ENCODE measurements at regions not wholly inside any gene's neighbourhood (a gene's known extent, or its start where the extent isn't known, plus 50 kb on each side); places are given as distances from the start of the nearest gene placed in this dataset.
A peak's percentile ranks its signal among the peaks of the same experiment; 100 is the strongest.
"Not testable (repeated sequence)": the region's sequence is repeated elsewhere in the genome, so short reads cannot be mapped to it uniquely, and the experiment has no call there.

DNA sequence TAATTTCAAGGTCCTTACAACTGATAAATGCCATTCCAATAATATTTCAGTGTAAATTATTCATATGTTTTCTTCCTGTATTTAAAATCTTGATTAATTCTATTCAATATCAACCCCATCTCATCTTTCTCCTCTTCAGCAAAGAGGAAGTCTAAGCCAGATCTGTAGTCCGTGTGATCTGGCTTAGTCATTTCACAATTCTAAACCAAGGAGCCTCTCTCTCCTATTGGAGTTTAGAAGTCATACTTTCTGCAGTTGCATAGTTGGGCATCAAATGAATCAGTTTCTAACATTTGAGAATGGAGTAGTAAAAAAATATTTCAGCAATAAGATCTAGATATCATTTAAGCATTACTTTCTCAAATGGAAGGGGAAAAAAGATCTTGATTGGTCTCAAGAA lies 354.9 kb downstream of the JRKL start:
- Mint-ChIP-seq H3K27ac (no peak overlapping the region), H3K4me3 (no peak overlapping the region), H3K36me3 (ENCODE audit: low read depth) (0 out of 2 replicates have a peak, but pooled peaks cover 3% of the 10 kb centered on the region), H3K27me3 (ENCODE audit: insufficient read depth) (no peaks in the 10 kb centered on the region; the same call in 1 of the 2 replicates), H3K9me3 (no peaks in the 10 kb centered on the region), H3K4me1 (ENCODE audit: low read depth) (peaks cover 65% of the 10 kb centered on the region)
- TF ChIP-seq, protein P1, sequence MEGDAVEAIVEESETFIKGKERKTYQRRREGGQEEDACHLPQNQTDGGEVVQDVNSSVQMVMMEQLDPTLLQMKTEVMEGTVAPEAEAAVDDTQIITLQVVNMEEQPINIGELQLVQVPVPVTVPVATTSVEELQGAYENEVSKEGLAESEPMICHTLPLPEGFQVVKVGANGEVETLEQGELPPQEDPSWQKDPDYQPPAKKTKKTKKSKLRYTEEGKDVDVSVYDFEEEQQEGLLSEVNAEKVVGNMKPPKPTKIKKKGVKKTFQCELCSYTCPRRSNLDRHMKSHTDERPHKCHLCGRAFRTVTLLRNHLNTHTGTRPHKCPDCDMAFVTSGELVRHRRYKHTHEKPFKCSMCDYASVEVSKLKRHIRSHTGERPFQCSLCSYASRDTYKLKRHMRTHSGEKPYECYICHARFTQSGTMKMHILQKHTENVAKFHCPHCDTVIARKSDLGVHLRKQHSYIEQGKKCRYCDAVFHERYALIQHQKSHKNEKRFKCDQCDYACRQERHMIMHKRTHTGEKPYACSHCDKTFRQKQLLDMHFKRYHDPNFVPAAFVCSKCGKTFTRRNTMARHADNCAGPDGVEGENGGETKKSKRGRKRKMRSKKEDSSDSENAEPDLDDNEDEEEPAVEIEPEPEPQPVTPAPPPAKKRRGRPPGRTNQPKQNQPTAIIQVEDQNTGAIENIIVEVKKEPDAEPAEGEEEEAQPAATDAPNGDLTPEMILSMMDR (IDR thresholded peaks at IDR 0.05): no peak
- peak; percentile 15 for DNase-seq

GRCh38 chr11:96748639-96749370 lies 359.0 kb downstream of the JRKL start:
- H3K36me3 Mint-ChIP-seq (ENCODE audit: low read depth): 0 out of 2 replicates have a peak, but pooled peaks cover 3% of the 10 kb centered on the region
- no peaks in the 10 kb centered on the region; the same call in 1 of the 2 replicates for H3K27me3 Mint-ChIP-seq (ENCODE audit: insufficient read depth)
- H3K4me3 Mint-ChIP-seq: peak overlapping the region; percentile 67
- DNase-seq: peak; percentile 69
- H3K9me3 Mint-ChIP-seq: no peaks in the 10 kb centered on the region
- H3K27ac Mint-ChIP-seq: peak overlapping the region; percentile 82
- TF ChIP-seq, protein P1 (IDR thresholded peaks at IDR 0.05): no peak
- peaks cover 74% of the 10 kb centered on the region for H3K4me1 Mint-ChIP-seq (ENCODE audit: low read depth)

GRCh38 chr11:96751807-96752206 lies 362.0 kb downstream of the JRKL start:
- not testable (repeated sequence) for H3K9me3 Mint-ChIP-seq; H3K36me3 Mint-ChIP-seq (ENCODE audit: low read depth)

DNA sequence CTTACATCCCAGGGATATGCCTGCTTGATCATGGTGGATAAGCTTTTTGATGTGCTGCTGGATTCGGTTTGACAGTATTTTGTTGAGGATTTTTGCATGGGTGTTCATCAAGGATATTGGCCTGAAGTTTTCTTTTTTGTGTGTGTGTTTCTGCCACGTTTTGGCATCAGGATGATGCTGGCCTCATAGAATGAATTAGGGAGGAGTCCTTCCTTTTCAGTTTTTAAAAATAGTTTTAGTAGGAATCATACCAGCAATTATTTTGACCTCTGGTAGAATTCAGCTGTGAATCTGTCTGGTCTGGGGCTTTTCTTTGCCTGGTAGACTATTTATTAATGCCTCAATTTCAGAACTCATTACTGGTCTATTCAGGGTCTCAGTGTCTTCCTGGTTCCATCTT lies 362.4 kb downstream of the JRKL start:
- Mint-ChIP-seq H3K27me3 (ENCODE audit: insufficient read depth) (no peaks in the 10 kb centered on the region), H3K9me3 (no peaks in the 10 kb centered on the region), H3K4me1 (ENCODE audit: low read depth) (peaks cover 57% of the 10 kb centered on the region), H3K36me3 (ENCODE audit: low read depth) (0 out of 2 replicates have a peak, but pooled peaks cover 3% of the 10 kb centered on the region), H3K27ac (peak overlapping the region; percentile 56), H3K4me3 (no peak overlapping the region)
- peak; percentile 24 for DNase-seq
- TF ChIP-seq, protein P1 (IDR thresholded peaks at IDR 0.05): no peak

More at GRCh38 chr11:96751807-96752206, 362.0 kb downstream of the JRKL start:
- peaks cover 61% of the 10 kb centered on the region for H3K4me1 Mint-ChIP-seq (ENCODE audit: low read depth)
- DNase-seq; H3K27me3 Mint-ChIP-seq (ENCODE audit: insufficient read depth); H3K4me3 Mint-ChIP-seq: not testable (repeated sequence)
- H3K27ac Mint-ChIP-seq: peak overlapping the region; percentile 56; the same call in 1 of the 2 replicates

DNA sequence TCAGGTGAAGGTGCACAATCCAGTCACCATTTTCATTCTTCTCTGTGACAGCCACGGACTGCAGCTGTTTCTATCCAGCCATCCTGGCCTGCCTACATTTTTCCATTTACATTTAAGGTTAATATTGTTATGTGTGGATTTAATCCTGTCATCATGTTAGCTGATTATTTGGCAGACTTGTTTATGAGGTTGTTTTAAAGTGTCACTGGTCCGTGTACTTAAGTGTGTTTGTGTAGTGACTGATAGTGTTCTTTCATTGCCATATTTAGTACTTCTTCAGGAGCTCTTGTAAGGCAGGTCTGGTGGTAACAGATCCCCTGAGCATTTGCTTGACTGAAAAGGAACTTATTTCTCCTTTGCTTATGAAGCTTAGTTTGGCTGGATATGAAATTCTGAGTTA lies 364.2 kb downstream of the JRKL start:
- H3K27me3 Mint-ChIP-seq (ENCODE audit: insufficient read depth): no peaks in the 10 kb centered on the region

DNA sequence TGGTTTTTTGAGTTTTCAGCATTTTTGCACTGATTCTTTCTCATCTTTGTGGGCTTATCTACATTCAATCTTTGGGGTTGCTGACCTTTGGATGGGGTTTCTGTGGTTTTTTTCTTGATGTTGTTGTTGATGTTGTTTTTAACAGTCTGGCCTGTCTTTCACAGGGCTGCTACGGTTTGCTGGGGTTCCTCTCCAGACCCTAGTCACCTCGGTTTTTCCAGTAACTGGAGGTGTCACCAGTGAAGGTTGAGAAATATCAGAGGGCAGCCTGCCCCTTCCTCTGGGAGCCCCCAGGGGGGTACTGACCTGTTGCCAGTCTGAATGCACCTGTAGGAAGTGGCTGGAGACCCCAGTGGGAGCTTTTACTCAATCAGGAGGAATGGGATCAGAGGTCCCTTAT lies 365.4 kb downstream of the JRKL start:
- Mint-ChIP-seq H3K36me3 (ENCODE audit: low read depth) (no peaks in the 10 kb centered on the region), H3K27ac (no peak overlapping the region), H3K4me1 (ENCODE audit: low read depth) (peaks cover 27% of the 10 kb centered on the region), H3K9me3 (no peaks in the 10 kb centered on the region), H3K27me3 (ENCODE audit: insufficient read depth) (no peaks in the 10 kb centered on the region), H3K4me3 (no peak overlapping the region)
- TF ChIP-seq, protein P1 (IDR thresholded peaks at IDR 0.05): no peak
- DNase-seq: no peak

More for the DNA sequence above, 364.2 kb downstream of the JRKL start:
- TF ChIP-seq, protein P1 (IDR thresholded peaks at IDR 0.05): no peak
- Mint-ChIP-seq H3K9me3 (no peaks in the 10 kb centered on the region), H3K4me1 (ENCODE audit: low read depth) (peaks cover 39% of the 10 kb centered on the region), H3K27ac (no peak overlapping the region), H3K36me3 (ENCODE audit: low read depth) (no peaks in the 10 kb centered on the region), H3K4me3 (no peak overlapping the region)
- no peak for DNase-seq
